Lower leg skin (tissue), 3 donors: ENCODE measurements at regions not wholly inside any gene's neighbourhood (a gene's known extent, or its start where the extent isn't known, plus 50 kb on each side); places are given as distances from the start of the nearest gene placed in this dataset.

Experiments used
- CTCF ChIP-seq, 3 donors: fragments of 450-650 bp; IDR thresholded peaks; one replicate each; pipeline ENCODE4 v1.5.1; 2016; ENCODE audit warnings: antibody characterized with exemption in 3 of 3, mild to moderate bottlenecking in 3 of 3, moderate library complexity in 2 of 3
- POLR2A ChIP-seq, 2 donors: fragments of 450-650 bp; IDR thresholded peaks; one replicate each; pipeline ENCODE4 v1.6.1; 2016 to 2017; ENCODE audit warnings: antibody characterized with exemption in 2 of 2, mild to moderate bottlenecking in 1 of 2, moderate library complexity in 1 of 2

GRCh38 chr16:52353249-52353648, 193.7 kb downstream of the TOX3 start:
- TF ChIP-seq CTCF (IDR thresholded peaks at IDR 0.05) = no peak
- no peak for TF ChIP-seq POLR2A (IDR thresholded peaks at IDR 0.05)
